ENCODE measurements at regions not wholly inside any gene's neighbourhood (a gene's known extent, or its start where the extent isn't known, plus 50 kb on each side); places are given as distances from the start of the nearest gene placed in this dataset.

DNA sequence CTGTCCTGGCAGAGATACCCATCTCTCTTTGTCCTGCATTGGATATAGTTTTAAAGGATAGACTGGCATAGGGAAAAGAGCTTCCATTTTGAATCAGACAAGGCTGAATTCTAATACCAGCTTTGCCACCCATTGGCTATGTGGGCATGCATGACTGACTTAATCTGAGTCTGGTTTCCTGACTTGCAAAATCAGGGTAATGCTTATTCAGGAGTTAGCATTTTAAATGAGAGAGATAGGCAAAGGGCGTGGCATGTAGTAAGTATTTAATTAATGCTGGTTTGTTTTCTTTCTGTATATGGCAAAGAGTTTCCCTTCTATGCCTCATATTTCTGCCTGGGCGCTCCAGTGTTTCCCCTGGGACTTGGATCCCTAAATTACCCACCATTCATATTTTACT is 492.9 kb downstream of the IGSF11 start:
- TF ChIP-seq, protein P1, sequence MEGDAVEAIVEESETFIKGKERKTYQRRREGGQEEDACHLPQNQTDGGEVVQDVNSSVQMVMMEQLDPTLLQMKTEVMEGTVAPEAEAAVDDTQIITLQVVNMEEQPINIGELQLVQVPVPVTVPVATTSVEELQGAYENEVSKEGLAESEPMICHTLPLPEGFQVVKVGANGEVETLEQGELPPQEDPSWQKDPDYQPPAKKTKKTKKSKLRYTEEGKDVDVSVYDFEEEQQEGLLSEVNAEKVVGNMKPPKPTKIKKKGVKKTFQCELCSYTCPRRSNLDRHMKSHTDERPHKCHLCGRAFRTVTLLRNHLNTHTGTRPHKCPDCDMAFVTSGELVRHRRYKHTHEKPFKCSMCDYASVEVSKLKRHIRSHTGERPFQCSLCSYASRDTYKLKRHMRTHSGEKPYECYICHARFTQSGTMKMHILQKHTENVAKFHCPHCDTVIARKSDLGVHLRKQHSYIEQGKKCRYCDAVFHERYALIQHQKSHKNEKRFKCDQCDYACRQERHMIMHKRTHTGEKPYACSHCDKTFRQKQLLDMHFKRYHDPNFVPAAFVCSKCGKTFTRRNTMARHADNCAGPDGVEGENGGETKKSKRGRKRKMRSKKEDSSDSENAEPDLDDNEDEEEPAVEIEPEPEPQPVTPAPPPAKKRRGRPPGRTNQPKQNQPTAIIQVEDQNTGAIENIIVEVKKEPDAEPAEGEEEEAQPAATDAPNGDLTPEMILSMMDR (IDR thresholded peaks at IDR 0.05; ENCODE audit: low read depth, low read length): no peak
- no peak for TF ChIP-seq POLR2A (IDR thresholded peaks at IDR 0.05; ENCODE audit: extremely low read depth, insufficient read length)
